GM21619 (cell line): ENCODE measurements at regions not wholly inside any gene's neighbourhood (a gene's known extent, or its start where the extent isn't known, plus 50 kb on each side); places are given as distances from the start of the nearest gene placed in this dataset.

Source experiments
- ATAC-seq: cut with Tn5 transposase; IDR thresholded peaks from one replicate; pipeline ENCODE4 v1.9.1; 2021; ENCODE audit not compliant: unreplicated experiment

DNA sequence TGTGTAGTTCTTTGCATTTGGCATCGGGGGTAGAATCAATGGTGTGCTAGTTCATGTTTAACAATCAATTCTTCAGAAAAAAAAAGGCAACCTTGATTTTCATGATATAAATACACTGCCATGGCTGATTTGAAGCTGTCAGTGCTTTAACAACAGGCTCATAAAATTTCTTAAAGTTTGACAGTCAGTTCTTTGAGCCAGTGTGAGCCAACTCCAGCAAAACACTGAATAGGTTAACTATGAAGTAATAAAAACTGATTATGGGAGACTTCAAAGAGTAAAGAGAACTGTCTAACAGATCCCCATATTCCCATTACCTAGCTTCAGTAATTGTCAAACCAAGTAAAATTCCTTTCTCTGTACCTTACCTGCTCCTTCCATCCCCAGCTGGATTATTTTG is 241.7 kb upstream of the SUCLG2 start:
- no peak for ATAC-seq

DNA sequence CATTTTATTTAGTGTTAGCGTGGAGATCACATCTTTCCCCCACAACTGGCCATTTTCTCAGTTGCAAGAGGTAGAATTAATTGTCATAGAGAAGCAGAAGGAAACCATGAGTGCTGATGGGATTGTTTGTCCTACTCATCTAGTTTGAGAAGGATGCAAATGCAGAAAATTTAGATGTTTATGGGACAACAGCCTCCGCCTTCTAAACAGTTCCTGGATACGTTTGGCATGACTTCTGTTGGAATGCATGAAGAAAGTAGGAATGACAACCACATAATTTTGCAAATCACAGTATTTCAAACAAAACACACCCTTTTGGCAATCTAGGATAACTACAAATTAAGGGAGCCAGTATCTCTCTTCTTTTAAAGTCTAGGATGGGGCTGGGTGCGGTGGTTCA is 240.1 kb upstream of the SUCLG2 start:
- ATAC-seq: no peak

DNA sequence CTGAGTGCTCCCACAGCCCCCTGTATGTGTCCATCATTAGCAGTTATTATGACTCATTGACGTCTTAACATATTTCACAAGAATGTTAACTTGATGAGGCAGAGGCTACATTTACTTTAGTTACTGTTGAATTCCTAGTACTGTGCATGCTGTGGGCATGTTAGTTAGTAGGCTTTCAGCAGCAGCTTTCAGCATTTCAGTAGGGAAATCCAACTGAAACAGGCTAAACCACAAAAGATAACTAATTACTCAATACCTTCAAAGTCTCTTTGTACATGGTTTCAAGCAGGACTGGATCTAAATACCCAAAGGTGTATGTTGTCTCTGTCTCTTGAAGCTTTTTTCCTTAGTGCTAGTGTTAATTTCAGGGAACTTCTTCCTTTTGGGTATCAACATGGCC is 229.9 kb upstream of the SUCLG2 start:
- ATAC-seq: no peak

DNA sequence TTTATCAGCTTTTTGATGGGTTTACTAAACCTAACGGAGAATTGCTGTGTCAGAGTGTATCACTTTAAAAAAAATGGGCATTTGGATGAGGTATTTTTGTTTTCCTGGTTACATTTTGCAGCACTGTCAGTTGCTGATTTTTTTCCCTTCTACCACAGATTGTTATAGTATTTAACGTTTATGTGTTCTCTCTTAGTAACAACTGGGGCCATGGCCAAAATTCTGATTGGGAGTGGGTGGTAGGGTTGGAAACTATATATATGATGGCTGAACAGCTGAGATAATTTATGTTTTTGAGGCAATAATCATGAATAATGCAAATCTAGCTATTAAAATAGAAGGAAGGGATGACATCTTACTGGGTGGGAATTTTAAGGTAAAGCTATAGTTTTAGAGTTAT is 229.4 kb upstream of the SUCLG2 start:
- ATAC-seq: no peak

DNA sequence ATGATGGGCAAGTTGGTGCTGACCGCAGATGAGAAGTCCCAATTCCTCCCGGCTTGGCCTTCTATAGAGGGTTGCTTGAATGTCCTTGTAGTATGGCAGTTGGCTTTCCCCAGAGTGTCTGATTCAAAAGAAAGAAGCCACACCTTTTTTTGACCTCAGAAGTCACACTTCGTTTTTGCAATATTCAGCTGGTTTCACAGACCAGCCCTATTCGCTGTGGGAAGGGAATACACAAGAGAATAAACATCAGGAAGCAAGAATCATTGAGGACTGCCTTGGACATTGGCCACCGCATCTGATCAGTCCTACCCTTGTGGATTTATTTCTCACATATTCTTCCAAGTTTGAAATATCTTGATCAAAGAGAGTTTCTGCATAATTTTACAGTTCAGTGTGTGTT is 228.6 kb upstream of the SUCLG2 start:
- no peak for ATAC-seq

DNA sequence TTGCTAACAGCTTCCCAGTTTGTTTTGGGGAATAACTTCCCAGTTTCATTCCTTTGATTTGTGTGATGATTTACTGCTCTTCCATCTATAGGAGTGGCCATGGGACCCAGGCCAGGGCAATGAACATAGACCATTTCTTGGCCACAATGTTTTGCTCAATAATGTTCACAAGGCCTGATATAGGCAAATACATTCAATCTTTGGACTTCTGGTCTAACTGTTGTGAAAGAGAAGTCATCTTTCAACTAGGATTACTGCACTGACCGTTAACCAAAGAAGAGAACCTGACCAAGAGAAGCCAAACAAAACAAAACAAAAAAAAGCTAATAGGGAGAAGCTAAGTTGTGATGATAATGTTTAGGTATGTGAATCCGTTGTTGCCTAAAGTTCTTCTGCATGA is 221.8 kb upstream of the SUCLG2 start:
- no peak for ATAC-seq

DNA sequence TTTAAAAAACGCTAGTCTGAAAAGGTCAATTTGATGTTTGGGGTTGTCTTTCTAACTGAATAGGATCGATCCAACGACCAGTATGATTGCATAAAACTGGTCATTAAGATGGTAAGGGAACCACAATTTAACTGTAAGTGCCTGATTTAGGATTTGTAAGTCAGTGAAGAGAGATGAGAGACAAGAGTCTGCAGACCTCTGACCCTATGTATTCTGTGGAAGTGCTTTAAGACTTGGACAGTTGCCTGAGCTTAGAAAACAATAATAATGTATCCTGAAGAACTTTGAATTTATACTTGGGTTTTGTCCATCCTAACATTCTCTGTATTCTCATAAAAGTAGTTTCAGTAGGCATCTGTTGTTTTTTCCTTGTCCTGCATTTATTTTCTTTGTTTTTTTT is 221.4 kb upstream of the SUCLG2 start:
- ATAC-seq: no peak

DNA sequence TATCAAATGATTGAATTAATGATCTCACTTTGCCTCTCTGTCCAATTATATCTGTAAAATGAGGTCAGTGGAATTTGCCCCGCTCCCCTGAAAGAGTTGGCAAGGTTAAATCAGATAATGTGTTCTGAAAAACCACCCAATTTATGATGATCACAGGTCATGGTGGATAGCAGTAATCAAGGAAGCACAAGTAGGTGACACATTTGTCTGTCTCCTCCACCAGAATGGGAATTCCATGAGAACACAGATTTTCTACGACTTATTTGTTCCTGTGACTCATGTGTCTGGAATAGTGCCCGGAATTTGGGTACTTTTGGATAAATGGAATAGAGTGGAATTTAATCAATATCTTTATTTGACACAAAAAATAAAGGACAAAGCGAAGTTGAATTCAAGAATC is 220.9 kb upstream of the SUCLG2 start:
- no peak for ATAC-seq

DNA sequence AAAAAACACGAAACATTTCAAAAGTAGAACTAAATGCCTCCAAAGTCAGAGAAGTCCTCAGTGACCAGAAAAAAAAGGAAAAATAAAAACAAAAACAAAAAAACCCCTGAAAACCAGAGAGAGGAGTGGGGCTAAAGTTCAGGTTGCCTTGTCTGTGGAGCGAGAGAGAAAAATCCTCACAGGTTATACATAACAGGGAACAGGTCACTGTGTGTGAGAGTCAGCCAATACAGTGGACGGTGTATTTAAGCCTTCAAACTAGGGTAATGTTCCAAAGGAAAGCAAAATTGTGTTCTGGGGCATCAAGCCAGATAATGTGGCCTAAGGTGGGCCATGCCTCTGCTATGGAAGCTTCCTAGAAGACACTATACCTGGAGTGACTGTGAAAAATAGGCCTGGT is 216.1 kb upstream of the SUCLG2 start:
- ATAC-seq: no peak

DNA sequence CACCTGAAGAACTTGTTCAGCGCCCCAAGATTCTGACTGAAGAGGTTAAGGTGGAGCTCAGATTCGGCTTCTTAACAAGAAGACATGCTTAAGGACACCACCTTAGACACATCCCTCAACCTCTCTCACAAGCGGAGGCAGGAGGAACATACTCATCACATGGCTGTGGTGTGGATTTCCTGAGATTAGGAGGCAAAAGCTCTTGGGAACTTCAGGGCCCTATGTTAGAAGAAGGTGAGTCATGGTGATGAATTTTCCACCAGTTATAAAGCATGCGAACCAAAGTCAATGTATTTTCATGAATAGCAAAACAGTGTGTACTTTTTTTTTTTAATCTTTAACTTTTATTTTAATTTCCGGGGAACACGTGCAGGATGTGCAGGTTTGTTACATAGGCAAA is 212.2 kb upstream of the SUCLG2 start:
- no peak for ATAC-seq

DNA sequence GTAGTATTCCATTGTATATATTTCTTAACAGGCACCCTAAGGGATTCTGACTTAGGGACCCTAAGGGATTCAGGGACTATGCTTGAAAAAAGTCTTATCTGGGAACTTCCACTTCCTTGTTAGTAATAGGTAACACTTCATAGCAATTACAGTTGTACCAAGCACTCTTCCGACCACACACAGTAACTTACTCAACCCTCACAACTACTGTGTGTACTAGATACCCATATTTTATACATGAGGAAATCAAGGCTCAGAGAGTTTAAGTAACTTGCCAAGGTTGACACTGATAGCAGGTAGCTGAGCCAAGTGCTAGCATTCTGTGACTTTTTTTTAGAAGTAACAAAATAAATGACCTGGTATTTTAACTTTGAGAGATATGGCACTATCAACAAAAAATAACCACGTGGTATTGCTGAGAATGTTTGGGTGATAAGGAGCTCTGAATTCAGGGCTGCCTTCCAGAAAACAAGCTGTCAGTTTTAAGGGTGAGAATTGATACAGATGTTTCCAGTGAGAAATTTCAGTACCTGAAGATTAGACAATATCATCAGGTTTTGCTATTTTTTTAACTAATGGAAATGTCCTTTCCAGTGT is 210.3 kb upstream of the SUCLG2 start:
- ATAC-seq: no peak

DNA sequence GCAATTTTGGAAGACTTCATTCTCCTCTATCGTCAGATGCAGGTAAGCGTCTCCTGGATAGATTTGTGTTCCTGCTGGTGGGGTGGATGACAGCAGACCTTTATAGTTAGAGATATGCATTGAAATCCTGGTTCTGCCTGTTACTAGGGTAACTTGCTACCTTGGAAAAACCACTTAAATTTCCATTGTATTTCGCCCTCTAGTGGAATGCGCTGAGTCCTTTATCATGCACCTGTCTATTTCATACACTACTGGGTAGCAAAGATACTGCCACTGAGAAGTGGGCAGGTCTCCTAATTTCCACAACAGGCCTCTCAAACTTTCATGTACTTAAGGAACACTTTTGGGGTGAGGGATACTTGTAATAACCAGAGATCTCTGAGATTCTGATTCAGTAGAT is 209.5 kb upstream of the SUCLG2 start:
- ATAC-seq: no peak

DNA sequence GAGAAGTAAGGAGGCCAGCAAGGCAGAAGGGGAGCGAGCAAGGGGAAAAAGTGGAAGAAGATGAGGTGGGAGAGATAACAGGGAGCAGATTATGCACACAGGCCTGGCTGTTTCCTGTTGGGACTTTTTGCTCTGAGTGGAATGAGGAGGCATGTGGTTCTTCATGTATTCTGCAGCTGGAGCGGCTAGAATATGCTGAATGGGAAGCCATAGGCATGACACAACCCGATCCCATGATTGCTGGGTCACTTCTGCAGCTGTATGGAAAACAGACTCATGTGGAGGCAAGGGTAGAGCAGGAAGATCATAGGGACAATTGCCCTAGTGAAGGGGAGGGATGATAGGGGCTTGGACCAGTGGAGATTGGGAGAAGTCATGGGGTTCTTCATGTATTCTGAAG is 206.0 kb upstream of the SUCLG2 start:
- no peak for ATAC-seq

DNA sequence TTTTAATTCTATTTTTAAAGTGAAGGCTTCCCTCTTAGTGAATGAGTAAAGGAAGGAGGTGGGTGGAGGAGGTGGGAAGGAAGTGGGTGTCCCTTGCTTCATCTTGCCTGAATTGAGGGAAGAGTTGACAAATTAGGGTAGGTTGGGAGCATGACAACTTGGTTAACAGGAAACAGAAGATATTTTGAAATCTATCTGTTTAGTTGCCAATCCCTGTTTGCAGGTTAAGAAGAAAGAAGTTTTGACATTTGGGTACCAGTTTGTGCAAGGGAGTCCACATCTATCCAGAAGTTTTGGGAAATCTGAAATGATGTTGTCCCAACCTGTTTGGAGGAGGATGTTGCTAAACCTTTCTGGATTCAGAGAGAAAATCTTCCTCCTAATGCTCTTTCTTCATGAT is 204.1 kb upstream of the SUCLG2 start:
- no peak for ATAC-seq

DNA sequence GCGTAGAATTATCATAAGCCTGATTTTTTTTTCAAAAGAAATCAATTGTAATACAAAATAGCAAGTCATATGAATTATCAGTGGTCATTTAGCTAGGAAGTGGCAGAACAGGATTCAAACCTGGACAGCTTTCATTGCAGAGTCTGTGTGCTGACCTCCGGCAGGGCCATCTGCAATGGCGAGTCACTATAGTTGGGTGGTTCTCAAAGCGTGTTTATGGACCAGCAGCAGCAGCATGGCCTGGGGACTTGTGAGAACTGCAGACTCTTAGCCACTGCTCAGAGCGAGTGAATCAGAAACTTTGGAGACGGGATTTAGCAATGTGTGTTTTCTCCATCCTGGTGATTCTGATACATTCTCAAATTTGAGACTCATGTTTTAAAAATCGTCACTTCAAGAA is 202.3 kb upstream of the SUCLG2 start:
- ATAC-seq: no peak

DNA sequence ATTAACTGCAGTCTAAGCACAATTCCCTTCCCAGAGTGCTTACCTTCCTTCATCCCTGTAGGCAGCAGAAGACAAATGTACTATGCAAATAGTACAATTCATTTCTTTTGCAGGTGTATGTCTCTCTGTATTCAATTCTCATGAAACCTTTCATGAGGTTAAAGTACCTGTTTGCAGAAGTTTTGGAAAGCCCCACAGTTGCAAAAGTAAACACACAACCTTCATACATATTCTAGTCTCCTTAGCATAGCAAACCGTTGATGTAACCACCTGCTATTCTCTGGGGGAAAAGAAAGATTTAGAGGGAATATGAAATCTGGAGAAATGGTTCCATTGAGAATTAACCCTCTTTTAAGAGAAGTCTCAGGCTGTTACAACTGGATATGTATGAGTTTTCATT is 200.3 kb upstream of the SUCLG2 start:
- no peak for ATAC-seq

DNA sequence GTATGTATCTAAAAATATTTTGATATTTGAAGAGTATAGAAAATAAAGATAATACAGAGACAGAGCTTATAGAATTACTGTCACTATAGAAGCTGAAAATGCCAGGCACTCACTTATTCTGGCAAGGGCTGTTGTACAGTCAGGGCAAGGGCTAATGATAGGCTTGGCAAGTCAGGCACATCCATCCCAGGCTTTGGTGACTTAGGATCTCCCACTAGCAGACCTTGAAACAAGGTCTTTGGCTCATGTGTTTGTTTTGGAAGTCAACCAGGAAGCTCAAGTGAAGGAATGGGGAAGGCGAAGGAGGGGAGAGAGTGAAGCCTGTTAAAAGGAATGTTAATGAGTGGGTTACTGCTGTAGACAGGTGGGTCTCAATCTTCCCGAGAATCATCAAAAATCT is 199.1 kb upstream of the SUCLG2 start:
- ATAC-seq: no peak

DNA sequence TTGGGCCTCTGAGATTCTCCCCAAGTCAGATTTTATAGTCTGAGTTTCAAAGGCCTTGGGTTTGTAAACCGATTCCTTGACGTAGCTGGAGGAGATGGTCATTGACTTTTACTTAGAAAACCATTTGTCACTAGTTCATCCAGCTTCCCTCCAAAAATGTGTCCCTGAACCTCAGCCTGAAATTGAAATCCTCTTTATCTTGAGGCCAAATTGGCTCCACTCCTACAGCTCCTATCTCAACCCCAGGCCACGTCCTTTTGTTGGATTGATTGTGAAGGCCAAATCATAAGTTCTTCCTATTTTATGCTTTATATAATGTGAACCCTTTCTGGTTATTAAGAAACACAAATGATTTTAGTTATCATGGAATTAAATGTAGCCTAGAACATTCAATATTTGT is 193.9 kb upstream of the SUCLG2 start:
- ATAC-seq: no peak

DNA sequence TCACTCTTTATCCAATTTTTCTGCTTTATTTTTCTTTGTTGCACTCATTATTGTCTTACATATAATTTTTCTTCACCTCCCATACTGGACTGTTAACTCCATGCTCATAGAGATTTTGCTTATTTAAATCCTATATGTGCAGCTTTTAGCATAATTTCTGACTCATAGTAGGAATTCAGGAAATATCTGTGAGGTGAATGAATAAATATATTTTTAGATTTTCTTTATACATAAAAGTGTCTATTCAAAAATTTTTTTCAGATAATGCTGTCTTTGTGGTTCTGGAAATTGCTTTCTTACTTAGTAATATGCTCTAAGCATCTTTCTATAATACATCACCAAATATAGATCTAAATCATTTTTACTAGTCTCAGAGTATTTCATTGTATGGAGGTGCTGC is 191.8 kb upstream of the SUCLG2 start:
- no peak for ATAC-seq

DNA sequence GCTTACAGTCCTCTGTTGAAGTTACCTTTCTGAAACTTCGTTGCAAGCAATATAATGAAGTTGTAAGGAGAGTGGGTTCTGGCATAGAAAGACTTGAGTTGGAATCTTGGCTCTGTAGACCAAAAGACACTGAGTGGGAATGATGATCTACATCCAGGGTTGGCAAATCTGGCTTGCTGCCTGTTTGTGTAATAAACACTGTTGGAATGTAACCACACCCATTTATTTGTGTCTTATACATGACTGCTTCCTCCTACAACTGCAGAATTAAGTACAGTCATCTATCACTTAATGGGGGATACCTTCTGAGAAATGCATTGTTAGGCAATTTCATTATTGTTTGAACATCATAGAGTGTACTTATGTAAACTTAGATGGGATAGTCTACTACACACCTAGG is 178.4 kb upstream of the SUCLG2 start:
- no peak for ATAC-seq

DNA sequence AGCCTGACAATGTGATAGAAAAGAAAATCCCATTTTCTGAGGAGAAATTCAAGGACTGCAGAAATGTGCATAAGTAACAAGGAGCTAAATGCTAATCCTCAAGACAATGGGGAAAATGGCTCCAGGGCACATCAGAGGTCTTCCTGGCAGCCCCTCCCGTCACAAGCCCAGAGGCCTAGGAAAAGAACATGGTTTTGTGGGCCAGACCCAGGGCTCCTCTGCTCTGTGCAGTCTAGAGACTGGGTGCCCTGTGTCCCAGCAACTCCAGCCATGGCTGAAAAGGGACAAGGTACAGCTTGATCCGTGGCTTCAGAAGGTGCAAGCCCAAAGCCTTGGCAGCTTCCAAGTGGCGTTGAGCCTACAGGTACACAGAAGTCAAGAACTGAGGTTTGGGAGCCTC is 176.8 kb upstream of the SUCLG2 start:
- no peak for ATAC-seq

DNA sequence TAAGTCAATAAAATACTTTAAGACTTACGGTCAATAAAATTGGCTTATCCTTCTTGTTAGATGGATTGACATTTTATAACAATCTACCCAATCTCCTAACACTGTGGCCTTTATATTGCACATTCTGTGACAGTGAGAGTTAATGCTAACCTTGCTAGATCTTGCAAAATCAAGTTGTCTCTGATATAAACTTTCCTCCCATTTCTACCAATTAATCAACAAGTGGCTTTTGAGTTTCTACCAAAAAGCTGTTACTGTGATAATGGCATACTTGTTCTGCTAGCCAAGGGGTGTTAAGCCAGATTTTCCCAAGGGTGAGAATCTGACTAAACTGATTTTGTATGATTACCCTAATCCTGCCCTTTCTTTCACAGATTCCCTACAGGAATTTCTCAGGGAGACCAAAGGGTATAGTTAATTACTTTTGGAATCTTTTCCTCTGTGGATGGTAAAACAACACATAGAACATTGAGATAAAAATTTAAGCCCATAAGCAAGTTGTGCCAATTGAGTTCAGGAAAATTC is 174.1 kb upstream of the SUCLG2 start:
- no peak for ATAC-seq

DNA sequence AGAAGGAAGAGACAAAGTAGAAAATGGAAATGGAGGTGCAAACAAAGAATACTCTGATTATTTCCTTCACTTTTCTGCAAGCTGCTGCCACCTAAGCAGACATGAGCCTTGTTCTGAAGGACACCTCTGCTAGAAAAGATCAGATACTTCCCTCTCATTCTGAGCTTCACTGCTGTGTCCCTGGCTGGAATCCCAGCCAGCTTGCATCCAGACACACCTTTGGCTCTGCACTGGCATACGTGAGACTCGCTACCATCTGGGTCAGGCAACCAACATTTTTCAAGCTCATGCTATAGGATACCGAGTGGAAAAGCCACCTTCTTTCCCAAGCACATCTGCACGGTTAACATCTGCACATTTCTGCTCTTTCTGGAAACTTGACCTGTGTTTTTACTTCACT is 166.7 kb upstream of the SUCLG2 start:
- no peak for ATAC-seq

DNA sequence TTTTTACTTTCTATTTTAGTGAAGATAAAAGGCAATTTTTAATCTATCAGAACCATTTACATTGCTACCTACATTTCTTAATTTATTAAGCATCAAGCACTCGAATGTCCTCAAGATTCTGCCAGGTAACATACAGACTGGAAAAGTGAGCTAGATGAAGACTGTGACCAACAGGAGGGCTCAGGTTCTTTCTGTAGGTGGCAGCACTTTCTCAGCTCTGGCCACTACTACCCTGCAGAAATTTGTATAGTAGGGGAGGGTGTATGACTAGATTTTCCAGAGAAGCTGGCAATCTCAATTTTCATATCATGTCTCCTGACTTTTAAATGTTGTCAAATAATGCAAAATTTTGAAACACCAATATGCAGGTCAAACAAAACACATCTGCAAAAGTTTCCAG is 165.0 kb upstream of the SUCLG2 start:
- ATAC-seq: no peak
